HuH-7 (cell line): ENCODE measurements at regions not wholly inside any gene's neighbourhood (a gene's known extent, or its start where the extent isn't known, plus 50 kb on each side); places are given as distances from the start of the nearest gene placed in this dataset.
A peak's percentile ranks its signal among the peaks of the same experiment; 100 is the strongest.
"Not testable (repeated sequence)": the region's sequence is repeated elsewhere in the genome, so short reads cannot be mapped to it uniquely, and the experiment has no call there.

Experiments
- DNase-seq: peaks from one replicate; pipeline ENCODE4 v3.0.0; 2011; ENCODE audit warnings: low spot score

GRCh38 chr7:24395512-24395911, 111.5 kb downstream of the NPY start:
- peak; percentile 23 for DNase-seq

GRCh38 chr7:24396387-24396786, 112.4 kb downstream of the NPY start:
- not testable (repeated sequence) for DNase-seq

GRCh38 chr7:24401628-24402593, 117.9 kb downstream of the NPY start:
- DNase-seq = no peak

- no peak for DNase-seq
Observed at GRCh38 chr7:24402655-24403054, 118.7 kb downstream of the NPY start.

DNA sequence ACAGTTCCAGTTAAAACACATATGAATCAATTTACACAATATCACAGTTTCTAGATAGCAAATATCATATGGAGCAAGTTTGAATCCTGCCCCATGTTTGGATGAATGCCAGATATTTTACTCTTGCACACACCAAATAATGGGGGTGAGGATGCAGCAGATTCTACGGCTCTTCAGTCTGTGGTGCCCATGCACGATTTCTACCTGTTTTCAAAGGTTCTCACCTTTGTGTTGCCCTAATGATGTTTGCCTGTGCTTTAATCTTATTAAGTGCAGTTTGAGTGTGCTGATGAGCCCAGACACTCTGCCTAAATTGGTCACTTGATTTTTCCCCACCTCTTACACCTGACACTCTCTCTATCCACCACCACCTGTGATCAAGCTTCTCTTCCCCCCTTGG, 119.6 kb downstream of the NPY start:
- DNase-seq = no peak

- DNase-seq = no peak
Observed at GRCh38 chr7:24404315-24404714, 120.3 kb downstream of the NPY start.

- no peak for DNase-seq
Observed at GRCh38 chr7:24405002-24405401, 121.0 kb downstream of the NPY start.

DNA sequence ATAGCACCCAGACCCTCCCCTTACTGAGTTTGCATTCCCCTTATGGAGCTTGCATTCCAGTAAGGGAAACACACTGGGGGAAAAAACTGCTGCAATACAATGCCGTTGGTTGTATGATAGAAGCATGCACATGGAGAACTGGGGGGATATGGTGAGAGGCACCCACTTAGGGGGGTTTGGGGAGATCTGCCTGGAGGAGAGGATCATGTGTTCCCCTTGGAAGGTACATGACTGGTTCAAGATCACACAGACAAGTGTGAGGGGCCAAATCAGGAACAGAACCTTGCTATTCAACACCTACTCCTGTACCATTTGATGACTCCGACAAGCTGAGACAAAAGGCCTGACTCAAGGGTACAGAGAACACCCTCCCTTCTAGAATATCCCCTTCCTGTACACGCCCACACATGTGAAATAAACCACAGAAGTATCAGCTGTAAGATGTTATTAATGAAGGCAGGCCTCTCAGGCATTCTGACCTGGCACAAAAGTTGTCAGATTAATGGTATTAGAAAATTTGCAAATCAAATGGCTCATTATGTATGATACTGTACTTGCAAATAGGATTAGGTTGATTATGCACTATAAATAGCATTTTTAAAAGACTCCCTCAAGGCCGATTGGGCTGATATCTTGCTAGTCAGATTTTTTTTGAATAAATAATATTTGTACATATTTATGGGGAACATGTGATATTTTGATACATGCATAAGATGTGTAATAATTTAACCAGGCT, 122.2 kb downstream of the NPY start:
- no peak for DNase-seq

GRCh38 chr7:24406789-24407299, 122.9 kb downstream of the NPY start:
- no peak for DNase-seq

DNA sequence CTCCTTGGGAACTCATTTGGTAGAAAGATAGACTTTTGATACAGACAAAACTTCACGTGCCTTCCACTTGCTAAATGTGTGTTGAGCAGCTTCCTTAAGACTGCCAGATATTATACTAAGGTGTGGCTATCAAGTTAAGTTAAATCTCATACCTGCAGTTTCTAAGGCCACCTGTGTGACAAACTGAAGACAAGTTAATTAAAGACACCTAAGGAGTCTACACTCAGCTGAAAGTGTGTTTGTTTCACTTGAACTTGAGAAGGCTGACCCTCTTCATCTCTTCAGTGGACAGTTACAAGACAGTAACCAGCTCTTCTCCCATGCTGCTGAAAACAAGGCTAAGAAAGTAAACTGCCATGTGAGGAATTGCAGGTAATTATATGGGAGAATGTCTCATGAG, 124.0 kb downstream of the NPY start:
- DNase-seq = no peak

DNA sequence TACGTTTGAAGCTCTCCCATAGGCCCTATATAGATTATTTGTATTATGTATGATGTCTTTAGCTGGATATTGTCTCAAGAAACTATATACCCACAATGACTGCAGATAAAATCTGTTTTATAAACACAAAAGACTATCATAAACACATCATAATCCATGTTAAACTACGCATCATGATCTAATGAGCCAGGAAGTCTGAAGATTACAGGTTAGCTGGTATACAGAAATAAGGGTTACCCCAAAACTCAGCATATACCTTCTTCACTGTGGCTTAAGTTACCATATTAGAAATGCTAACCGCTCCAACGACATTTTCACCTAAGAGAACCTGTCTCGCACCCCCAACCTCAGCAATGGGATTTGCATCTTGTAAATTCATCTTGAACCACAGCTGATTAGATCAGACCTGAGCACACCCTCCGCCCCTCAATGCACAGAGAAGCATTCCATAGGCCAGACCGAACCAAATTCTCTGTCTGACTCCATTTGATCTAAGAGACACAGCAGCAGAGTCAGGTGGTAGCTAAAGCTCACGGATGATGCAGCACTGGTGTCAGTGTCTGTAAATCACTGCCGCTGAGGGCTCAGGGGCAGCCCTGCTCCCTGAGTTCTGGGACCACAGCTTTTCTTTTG, 124.9 kb downstream of the NPY start:
- DNase-seq = no peak

GRCh38 chr7:24409431-24410024, 125.5 kb downstream of the NPY start:
- no peak for DNase-seq

- DNase-seq = no peak
Observed at GRCh38 chr7:24411226-24411625, 127.2 kb downstream of the NPY start.

DNA sequence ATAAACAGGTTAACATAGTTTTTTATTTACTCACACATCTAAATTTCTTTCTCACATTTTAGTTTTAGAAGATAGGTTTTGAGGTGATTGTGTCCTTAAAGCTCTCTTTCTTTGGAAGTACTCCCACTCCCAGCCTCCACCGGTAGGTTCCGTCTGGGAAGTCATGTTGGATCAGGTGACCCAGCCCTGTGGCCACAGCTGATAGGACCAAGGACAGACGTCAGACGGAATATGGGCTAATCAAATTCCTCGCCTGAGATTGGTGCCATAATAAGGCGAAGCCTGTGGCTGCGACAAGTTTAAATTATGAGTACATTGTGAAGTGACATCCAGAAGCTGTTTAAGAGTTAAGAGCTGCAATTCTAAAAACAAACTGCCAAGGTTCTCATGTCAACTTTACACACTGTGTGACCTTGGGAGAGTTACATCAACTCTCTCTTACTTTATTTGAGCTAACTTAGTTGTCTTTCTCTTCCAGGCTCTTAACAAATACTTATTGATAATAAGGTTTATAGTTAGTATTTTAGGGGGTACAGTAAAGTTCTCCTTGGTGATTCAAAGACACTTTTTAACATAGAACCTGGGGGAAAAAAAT, 133.6 kb downstream of the NPY start:
- no peak for DNase-seq

DNA sequence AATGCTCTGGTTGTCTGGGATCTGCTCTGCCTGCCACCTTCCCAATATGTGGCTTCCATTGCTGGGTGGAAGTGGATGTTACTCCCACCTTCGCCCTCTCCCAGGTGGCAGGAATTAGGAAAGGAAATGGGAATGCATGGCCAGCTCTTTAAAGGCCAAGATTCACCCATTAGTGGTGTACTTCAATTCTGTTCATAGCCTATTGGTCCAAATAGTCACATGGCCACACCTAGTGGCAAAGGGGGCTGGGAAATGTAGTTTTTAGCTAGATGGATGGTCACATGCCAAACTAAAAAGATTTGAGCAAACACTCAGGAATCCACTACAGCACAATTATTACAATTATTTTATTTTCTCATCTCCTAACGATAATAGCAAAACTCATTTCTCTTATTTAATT, 135.1 kb downstream of the NPY start:
- DNase-seq = no peak

DNA sequence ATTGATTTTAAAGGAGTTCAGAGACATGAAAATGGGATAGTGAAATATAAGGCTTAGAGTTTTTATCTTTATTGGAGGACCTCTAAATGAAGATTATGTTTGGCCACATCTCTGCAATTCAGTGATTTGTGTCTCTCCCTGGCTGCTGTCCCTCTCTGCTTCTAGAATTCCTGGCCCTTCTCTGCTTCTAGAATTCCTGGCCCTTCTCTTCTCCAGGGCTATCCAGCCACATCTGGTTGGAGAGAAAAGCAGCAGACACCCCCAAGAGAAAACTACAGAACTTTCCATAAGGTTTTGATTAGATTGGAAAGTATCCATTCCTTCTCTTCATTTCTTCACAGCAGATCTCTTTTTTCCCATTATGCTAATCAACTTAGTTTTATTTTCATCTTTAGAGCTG, 135.5 kb downstream of the NPY start:
- no peak for DNase-seq

- no peak for DNase-seq
Observed at GRCh38 chr7:24422441-24423010, 138.5 kb downstream of the NPY start.

- no peak for DNase-seq
Observed at GRCh38 chr7:24425664-24426063, 141.7 kb downstream of the NPY start.

DNA sequence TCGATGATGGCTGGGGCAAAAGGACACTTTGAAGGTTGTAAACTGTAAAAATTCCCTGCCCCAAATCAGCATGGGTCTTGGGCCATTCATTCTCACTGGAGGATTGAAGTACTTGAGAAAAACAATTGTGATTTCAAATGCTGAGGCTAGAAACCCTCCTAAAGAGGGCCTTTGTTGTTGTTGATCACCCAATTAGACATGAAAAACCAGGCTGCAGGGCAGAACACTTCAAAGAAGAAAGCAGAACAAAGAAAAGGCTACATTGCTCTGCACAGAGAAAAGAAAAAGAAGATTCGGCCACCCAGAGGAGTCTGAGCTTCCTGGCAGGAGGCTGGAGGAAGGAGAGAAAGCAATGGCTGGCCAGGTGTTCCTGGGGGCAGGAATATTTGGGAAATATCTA, 143.1 kb downstream of the NPY start:
- no peak for DNase-seq

DNA sequence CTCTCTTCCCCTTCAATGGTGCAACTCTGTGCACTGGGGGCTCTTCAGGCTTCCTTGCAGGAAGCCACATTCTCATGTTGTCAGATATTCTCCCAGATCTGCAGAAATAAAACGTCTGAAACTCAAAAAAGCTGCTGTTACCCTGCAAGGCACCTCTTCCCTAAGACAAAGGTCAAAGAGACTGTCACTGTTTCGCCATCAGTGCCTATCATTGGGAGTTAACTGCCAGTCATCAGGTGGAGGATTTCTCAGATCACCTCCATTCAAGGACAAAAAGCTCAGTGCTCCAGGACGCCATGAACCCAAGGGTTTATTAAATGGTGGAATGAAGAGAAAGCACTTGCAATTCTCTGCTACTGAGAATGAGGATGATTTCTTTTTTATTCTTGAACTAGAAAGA, 144.6 kb upstream of the PALS2 start:
- no peak for DNase-seq

GRCh38 chr7:24432677-24433076, 140.6 kb upstream of the PALS2 start:
- no peak for DNase-seq
